T-cell (primary cell): ENCODE measurements at regions not wholly inside any gene's neighbourhood (a gene's known extent, or its start where the extent isn't known, plus 50 kb on each side); places are given as distances from the start of the nearest gene placed in this dataset.

ENCODE experiments used
- ATAC-seq, 4 experiments: fragments of 200-7000 bp in 3 of 4; fragments of 150-1000 bp in 1 of 4; cut with Tn5 transposase; replicated peaks in 1 of 4; 1 replicate in 3 of 4; 2 replicates in 1 of 4; pipeline ENCODE4 v1.10.0; 2021; ENCODE audit warnings: moderate library complexity in 3 of 4, mild to moderate bottlenecking in 2 of 4, moderate number of reproducible peaks in 1 of 4
- CTCF ChIA-PET, 2 donors: fragments of 300-600 bp; sonication (Branson Sonifier 250); formaldehyde crosslinking; loops; one replicate each; lab custom pipeline; 2022; ENCODE audit warnings: antibody characterized with exemption in 2 of 2; lab: Charles Lee
- POLR2A ChIA-PET, 2 donors: fragments of 300-600 bp; sonication (Branson Sonifier 250); formaldehyde crosslinking; loops; one replicate each; lab custom pipeline; 2022; ENCODE audit warnings: antibody characterized with exemption in 2 of 2; lab: Charles Lee
- DNase-seq, 35 experiments: peaks; one replicate each; pipeline versions ENCODE4 v3.0.0 to v3.0.0-alpha.2; 2013 to 2023
- H3K27ac ChIP-seq: one replicate; pipeline ENCODE4 v1.5.1; 2013; ENCODE audit warnings: low read length
- H3K27me3 ChIP-seq, 2 experiments: replicated peaks in 1 of 2; 1 replicate in 1 of 2; 2 replicates in 1 of 2; pipeline versions ENCODE4 v1.6.1 to v1.7.0; 2013; ENCODE audit warnings: low read length in 1 of 2, mixed read lengths in 1 of 2; ENCODE audit not compliant: control insufficient read depth in 2 of 2, insufficient read depth in 2 of 2; ENCODE audit errors: extremely low read depth in 1 of 2
- H3K36me3 ChIP-seq, 2 donors: 1 replicate in 1 of 2; 2 replicates in 1 of 2; pipeline versions ENCODE4 v1.6.1 to v1.7.0; 2013; ENCODE audit warnings: low read length in 1 of 2; ENCODE audit not compliant: control insufficient read depth in 2 of 2, insufficient read depth in 1 of 2; ENCODE audit errors: extremely low read depth in 1 of 2
- H3K4me1 ChIP-seq, 2 experiments: 1 replicate in 1 of 2; 2 replicates in 1 of 2; pipeline versions ENCODE4 v1.6.1 to v1.7.0; 2013; ENCODE audit warnings: low read length in 2 of 2, mixed read lengths in 1 of 2; ENCODE audit not compliant: insufficient read depth in 2 of 2, control insufficient read depth in 1 of 2; ENCODE audit errors: extremely low read depth in 1 of 2
- H3K4me3 ChIP-seq, 2 donors: 1 replicate in 1 of 2; 2 replicates in 1 of 2; pipeline versions ENCODE4 v1.5.1 to v1.7.0; 2013; ENCODE audit warnings: mild to moderate bottlenecking in 2 of 2, low read length in 1 of 2, moderate library complexity in 1 of 2; ENCODE audit not compliant: control insufficient read depth in 1 of 2; ENCODE audit errors: extremely low read depth in 1 of 2
- H3K9me3 ChIP-seq: 2 replicates; pipeline ENCODE4 v1.7.0; 2013
- H3K27ac Mint-ChIP-seq, 2 donors: one replicate each; pipeline ENCODE4 v1.8.0; 2020 to 2021; ENCODE audit warnings: mild to moderate bottlenecking in 2 of 2, mixed read lengths in 2 of 2
- H3K27me3 Mint-ChIP-seq, 2 donors: one replicate each; pipeline ENCODE4 v1.8.0; 2021 to 2022; ENCODE audit warnings: mixed read lengths in 2 of 2
- H3K36me3 Mint-ChIP-seq: one replicate; pipeline ENCODE4 v1.8.0; 2021; ENCODE audit warnings: mixed read lengths
- H3K4me1 Mint-ChIP-seq, 3 donors: one replicate each; pipeline ENCODE4 v1.8.0; 2020 to 2022; ENCODE audit warnings: mixed read lengths in 3 of 3, mild to moderate bottlenecking in 1 of 3
- H3K4me3 Mint-ChIP-seq, 3 donors: one replicate each; pipeline ENCODE4 v1.8.0; 2020 to 2022; ENCODE audit warnings: mild to moderate bottlenecking in 3 of 3, mixed read lengths in 3 of 3, moderate library complexity in 3 of 3
- H3K9me3 Mint-ChIP-seq, 3 donors: one replicate each; pipeline ENCODE4 v1.8.0; 2020 to 2022; ENCODE audit warnings: mixed read lengths in 3 of 3
- WGBS: methylation state at CpG from one replicate; pipeline ENCODE4 v1.1.5; 2013; ENCODE audit warnings: missing lambda C conversion rate; ENCODE audit not compliant: insufficient coverage; 5-methylcytosine and 5-hydroxymethylcytosine counted together

GRCh38 chr7:115356139-115356746 is 434.3 kb downstream of the MDFIC start:
- H3K4me1 Mint-ChIP-seq = peaks cover 0 to 4% (median 3%) of the 10 kb centered on the region in 3 donors
- H3K36me3 Mint-ChIP-seq = no peaks in the 10 kb centered on the region
- no peaks in the 10 kb centered on the region for H3K9me3 Mint-ChIP-seq
- no peak overlapping the region for H3K4me3 Mint-ChIP-seq
- CTCF ChIA-PET = no interaction called here
- no peaks in the 10 kb centered on the region for H3K36me3 ChIP-seq
- no peaks in the 10 kb centered on the region for H3K27me3 ChIP-seq
- H3K27ac ChIP-seq = no peak overlapping the region
- peaks cover 0 to 2% of the 10 kb centered on the region in 2 donors for H3K27me3 Mint-ChIP-seq
- H3K27ac Mint-ChIP-seq = no peak overlapping the region
- no CpG with 5 or more reads among the region's 2 CpGs for WGBS
- H3K9me3 ChIP-seq = no peaks in the 10 kb centered on the region
- POLR2A ChIA-PET = no interaction called here
- DNase-seq = peak in 1 of 35 experiments; percentile 6
- no peak for ATAC-seq
- no peak overlapping the region for H3K4me3 ChIP-seq
- no peaks in the 10 kb centered on the region for H3K4me1 ChIP-seq

GRCh38 chr7:115354925-115355324 is 433.0 kb downstream of the MDFIC start:
- peaks cover under 1 to 2% of the 10 kb centered on the region in 2 donors for H3K27me3 Mint-ChIP-seq
- POLR2A ChIA-PET = no interaction called here
- DNase-seq (no peak), ATAC-seq (no peak)
- Histone ChIP-seq H3K27me3 (no peaks in the 10 kb centered on the region), H3K4me1 (no peaks in the 10 kb centered on the region), H3K27ac (no peak overlapping the region), H3K4me3 (no peak overlapping the region), H3K36me3 (no peaks in the 10 kb centered on the region), H3K9me3 (no peaks in the 10 kb centered on the region)
- CTCF ChIA-PET = no interaction called here
- H3K4me3 Mint-ChIP-seq = no peak overlapping the region
- H3K36me3 Mint-ChIP-seq = no peaks in the 10 kb centered on the region
- no CpG with 5 or more reads among the region's 1 CpG for WGBS
- H3K27ac Mint-ChIP-seq = no peak overlapping the region
- H3K4me1 Mint-ChIP-seq = peaks cover 0 to 4% (median 3%) of the 10 kb centered on the region in 3 donors
- H3K9me3 Mint-ChIP-seq = no peaks in the 10 kb centered on the region

GRCh38 chr7:115352375-115352774 is 430.5 kb downstream of the MDFIC start:
- Mint-ChIP-seq H3K27ac (no peak overlapping the region), H3K36me3 (no peaks in the 10 kb centered on the region), H3K4me3 (no peak overlapping the region), H3K27me3 (peaks cover 2 to 5% of the 10 kb centered on the region in 2 donors), H3K9me3 (no peaks in the 10 kb centered on the region), H3K4me1 (no peaks in the 10 kb centered on the region)
- CTCF ChIA-PET = no interaction called here
- no peak for DNase-seq
- Histone ChIP-seq H3K4me3 (no peak overlapping the region), H3K27ac (no peak overlapping the region), H3K36me3 (no peaks in the 10 kb centered on the region), H3K4me1 (no peaks in the 10 kb centered on the region), H3K9me3 (no peaks in the 10 kb centered on the region), H3K27me3 (no peaks in the 10 kb centered on the region)
- 80% methylated on average over 1 of the region's 2 CpGs for WGBS
- ATAC-seq = no peak
- POLR2A ChIA-PET = no interaction called here

GRCh38 chr7:115350764-115351163 is 428.9 kb downstream of the MDFIC start:
- WGBS = no CpG with 5 or more reads among the region's 1 CpG
- CTCF ChIA-PET = interaction anchor here in 1 of 2 donors (0.6 kb wide), 1 partner anchor 1390 kb away, joined by 3 read pairs; no protein-coding TSS in a partner anchor
- H3K27ac ChIP-seq = no peak overlapping the region
- H3K27me3 ChIP-seq = no peaks in the 10 kb centered on the region
- H3K4me3 ChIP-seq = no peak overlapping the region
- Mint-ChIP-seq H3K9me3 (no peaks in the 10 kb centered on the region), H3K36me3 (no peaks in the 10 kb centered on the region), H3K27me3 (peaks cover 4 to 7% of the 10 kb centered on the region in 2 donors), H3K4me1 (no peaks in the 10 kb centered on the region), H3K27ac (no peak overlapping the region), H3K4me3 (no peak overlapping the region)
- no peaks in the 10 kb centered on the region for H3K4me1 ChIP-seq
- no peaks in the 10 kb centered on the region for H3K9me3 ChIP-seq
- H3K36me3 ChIP-seq = no peaks in the 10 kb centered on the region
- ATAC-seq (no peak), DNase-seq (no peak)
- POLR2A ChIA-PET = no interaction called here

- ChIA-PET POLR2A (no interaction called here), CTCF (interaction anchor here (0.6 to 0.7 kb wide), 2 partner anchors 587 to 623 kb away, joined by 3 read pairs; no protein-coding TSS in a partner anchor)
- Histone ChIP-seq H3K36me3 (no peaks in the 10 kb centered on the region), H3K9me3 (no peaks in the 10 kb centered on the region), H3K27me3 (no peaks in the 10 kb centered on the region), H3K4me3 (no peak overlapping the region), H3K4me1 (no peaks in the 10 kb centered on the region), H3K27ac (no peak overlapping the region)
- Mint-ChIP-seq H3K27ac (no peak overlapping the region), H3K9me3 (no peaks in the 10 kb centered on the region), H3K27me3 (peaks cover 5 to 9% of the 10 kb centered on the region in 2 donors), H3K4me3 (no peak overlapping the region), H3K4me1 (no peaks in the 10 kb centered on the region), H3K36me3 (no peaks in the 10 kb centered on the region)
- ATAC-seq (no peak), DNase-seq (no peak)
- WGBS = no CpG with 5 or more reads among the region's 1 CpG
Observed at GRCh38 chr7:115349635-115350034, 427.7 kb downstream of the MDFIC start.

- Histone ChIP-seq H3K4me1 (no peaks in the 10 kb centered on the region), H3K36me3 (no peaks in the 10 kb centered on the region), H3K4me3 (no peak overlapping the region), H3K27ac (no peak overlapping the region), H3K27me3 (no peaks in the 10 kb centered on the region), H3K9me3 (no peaks in the 10 kb centered on the region)
- H3K27me3 Mint-ChIP-seq = peaks cover 3 to 14% of the 10 kb centered on the region in 2 donors
- H3K36me3 Mint-ChIP-seq = no peaks in the 10 kb centered on the region
- H3K27ac Mint-ChIP-seq = no peak overlapping the region
- no peaks in the 10 kb centered on the region for H3K9me3 Mint-ChIP-seq
- POLR2A ChIA-PET = interaction anchor here in 1 of 2 donors (0.6 kb wide), 1 partner anchor 505 kb away, joined by 4 read pairs; no protein-coding TSS in a partner anchor
- DNase-seq = no peak
- CTCF ChIA-PET = no interaction called here
- no peak overlapping the region for H3K4me3 Mint-ChIP-seq
- ATAC-seq = no peak
- H3K4me1 Mint-ChIP-seq = no peaks in the 10 kb centered on the region
- no CpG with 5 or more reads among the region's 1 CpG for WGBS
Observed at GRCh38 chr7:115346685-115347084, 424.8 kb downstream of the MDFIC start.
